ENCODE measurements at regions not wholly inside any gene's neighbourhood (a gene's known extent, or its start where the extent isn't known, plus 50 kb on each side); places are given as distances from the start of the nearest gene placed in this dataset.
A peak's percentile ranks its signal among the peaks of the same experiment; 100 is the strongest.

- H3K79me2 ChIP-seq (ENCODE audit: insufficient read depth, low read length): no peaks in the 10 kb centered on the region
- H3K9ac ChIP-seq (ENCODE audit: insufficient read depth, low read length, poor library complexity, severe bottlenecking): no peak overlapping the region
- H3K36me3 ChIP-seq (replicated peaks in 1 of 2; ENCODE audit: control insufficient read depth in 1 of 2, insufficient read depth in 2 of 2, low read length in 2 of 2): no peaks in the 10 kb centered on the region
- DNase-seq: no peak
- H3K27me3 ChIP-seq (ENCODE audit: control insufficient read depth in 2 of 2, insufficient read depth in 2 of 2, low read length in 2 of 2): no peaks in the 10 kb centered on the region
- H3K4me2 ChIP-seq (replicated peaks; ENCODE audit: extremely low read depth, low read length, poor library complexity, severe bottlenecking): no peak overlapping the region
- intact Hi-C loops (cut with micrococcal nuclease): no loop called here
- Mint-ChIP-seq H3K27me3 (ENCODE audit: low read depth in 3 of 3) (peaks cover 0 to 5% (median 5%) of the 10 kb centered on the region in 3 donors), H3K4me3 (no peak overlapping the region), H3K27ac (no peak overlapping the region), H3K9me3 (no peaks in the 10 kb centered on the region), H3K4me1 (no peaks in the 10 kb centered on the region), H3K36me3 (no peaks in the 10 kb centered on the region)
- no peak for TF ChIP-seq CTCF (IDR thresholded peaks at IDR 0.05)
- no peaks in the 10 kb centered on the region for H3K4me1 ChIP-seq (ENCODE audit: control insufficient read depth in 1 of 2, insufficient read depth in 2 of 2, low read length in 2 of 2)
- no peaks in the 10 kb centered on the region for H4K20me1 ChIP-seq (ENCODE audit: insufficient read depth, low read length)
- no peak overlapping the region for H2AFZ ChIP-seq (ENCODE audit: insufficient read depth, low read depth, low read length, poor library complexity, severe bottlenecking)
- H3K27ac ChIP-seq (ENCODE audit: low read depth in 1 of 2, low read length in 2 of 2): no peak overlapping the region
- no peak overlapping the region for H3K4me3 ChIP-seq (replicated peaks in 1 of 3; ENCODE audit: low read depth in 2 of 3, low read length in 3 of 3)
- 100% methylated on average over 2 of the region's 4 CpGs for WGBS (ENCODE audit: insufficient coverage)
- H3K9me3 ChIP-seq (replicated peaks in 1 of 2; ENCODE audit: control insufficient read depth in 1 of 2, insufficient read depth in 1 of 2, low read length in 2 of 2): no peaks in the 10 kb centered on the region
These were observed 268.7 kb downstream of the DAD1 start for GRCh38 chr14:22320362-22320750.

- Histone ChIP-seq H3K9me3 (replicated peaks in 1 of 2; ENCODE audit: control insufficient read depth in 1 of 2, insufficient read depth in 1 of 2, low read length in 2 of 2) (no peaks in the 10 kb centered on the region), H3K4me2 (replicated peaks; ENCODE audit: extremely low read depth, low read length, poor library complexity, severe bottlenecking) (no peak overlapping the region), H3K27ac (ENCODE audit: low read depth in 1 of 2, low read length in 2 of 2) (no peak overlapping the region), H3K79me2 (ENCODE audit: insufficient read depth, low read length) (no peaks in the 10 kb centered on the region), H2AFZ (ENCODE audit: insufficient read depth, low read depth, low read length, poor library complexity, severe bottlenecking) (no peak overlapping the region), H3K36me3 (replicated peaks in 1 of 2; ENCODE audit: control insufficient read depth in 1 of 2, insufficient read depth in 2 of 2, low read length in 2 of 2) (no peaks in the 10 kb centered on the region), H3K9ac (ENCODE audit: insufficient read depth, low read length, poor library complexity, severe bottlenecking) (no peak overlapping the region), H3K4me3 (replicated peaks in 1 of 3; ENCODE audit: low read depth in 2 of 3, low read length in 3 of 3) (no peak overlapping the region), H3K4me1 (ENCODE audit: control insufficient read depth in 1 of 2, insufficient read depth in 2 of 2, low read length in 2 of 2) (no peaks in the 10 kb centered on the region), H3K27me3 (ENCODE audit: control insufficient read depth in 2 of 2, insufficient read depth in 2 of 2, low read length in 2 of 2) (no peaks in the 10 kb centered on the region), H4K20me1 (ENCODE audit: insufficient read depth, low read length) (no peaks in the 10 kb centered on the region)
- DNase-seq: peak in 2 of 3 donors; percentile 2 to 7
- Mint-ChIP-seq H3K4me1 (no peaks in the 10 kb centered on the region), H3K27me3 (ENCODE audit: low read depth in 3 of 3) (peaks cover 0 to 5% (median 5%) of the 10 kb centered on the region in 3 donors), H3K36me3 (no peaks in the 10 kb centered on the region), H3K4me3 (no peak overlapping the region), H3K9me3 (no peaks in the 10 kb centered on the region), H3K27ac (no peak overlapping the region)
- WGBS (ENCODE audit: insufficient coverage): 90% methylated on average over 2 of the region's 4 CpGs
- intact Hi-C loops (cut with micrococcal nuclease): loop anchor here (10.0 kb wide), 2 partner anchors 55 to 155 kb away; no protein-coding TSS in a partner anchor
- peak; percentile 77 for TF ChIP-seq CTCF (IDR thresholded peaks at IDR 0.05)
These were observed 269.3 kb downstream of the DAD1 start for GRCh38 chr14:22319526-22320361.

All from CD14-positive monocyte (primary cell).